ENCODE measurements at regions not wholly inside any gene's neighbourhood (a gene's known extent, or its start where the extent isn't known, plus 50 kb on each side); places are given as distances from the start of the nearest gene placed in this dataset.

GRCh38 chr4:116885579-116885978, 199.8 kb downstream of the TRAM1L1 start:
- Histone ChIP-seq H3K4me1 (no peaks in the 10 kb centered on the region), H3K9me3 (no peaks in the 10 kb centered on the region), H3K27ac (no peak overlapping the region), H3K27me3 (no peaks in the 10 kb centered on the region), H3K36me3 (no peaks in the 10 kb centered on the region), H3K4me3 (no peak overlapping the region)
- no peak for TF ChIP-seq POLR2A (IDR thresholded peaks at IDR 0.05)
- no peak for TF ChIP-seq CTCF (IDR thresholded peaks at IDR 0.05)
- DNase-seq = no peak
- ATAC-seq = no peak
- intact Hi-C loops (cut with DNase I) = no loop called here

DNA sequence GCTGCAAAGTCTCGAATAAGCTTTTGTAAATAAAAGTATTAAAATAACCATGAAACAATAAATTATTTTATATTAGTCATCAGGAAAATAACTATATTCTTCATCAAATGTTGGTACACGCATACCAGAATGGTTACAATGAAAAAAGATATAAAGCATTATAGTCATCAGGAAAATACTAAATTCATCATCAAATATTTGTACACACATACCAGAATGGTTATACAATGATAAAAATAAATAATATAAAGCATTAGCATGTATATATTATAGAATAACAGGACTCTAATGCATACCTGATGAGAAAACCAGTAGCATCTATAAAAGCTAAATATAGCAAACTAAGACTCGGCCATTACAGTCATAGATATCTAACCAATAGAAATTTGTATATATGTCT, 202.9 kb downstream of the TRAM1L1 start:
- no peak overlapping the region for H3K4me3 ChIP-seq
- no peaks in the 10 kb centered on the region for H3K4me1 ChIP-seq
- DNase-seq = no peak
- no peak for ATAC-seq
- no peak for TF ChIP-seq CTCF (IDR thresholded peaks at IDR 0.05)
- TF ChIP-seq POLR2A (IDR thresholded peaks at IDR 0.05) = no peak
- intact Hi-C loops (cut with DNase I) = no loop called here
- H3K27me3 ChIP-seq = no peaks in the 10 kb centered on the region
- H3K36me3 ChIP-seq = no peaks in the 10 kb centered on the region
- no peak overlapping the region for H3K27ac ChIP-seq
- no peaks in the 10 kb centered on the region for H3K9me3 ChIP-seq
- 82 to 87% (median 85%) methylated on average over 3 of the region's 3 CpGs for WGBS, 4 donors

- Histone ChIP-seq H3K36me3 (no peaks in the 10 kb centered on the region), H3K9me3 (no peaks in the 10 kb centered on the region), H3K4me1 (no peaks in the 10 kb centered on the region), H3K4me3 (no peak overlapping the region), H3K27me3 (no peaks in the 10 kb centered on the region), H3K27ac (no peak overlapping the region)
- TF ChIP-seq POLR2A (IDR thresholded peaks at IDR 0.05) = no peak
- no peak for TF ChIP-seq CTCF (IDR thresholded peaks at IDR 0.05)
- WGBS, 4 donors = 28 to 49% (median 36%) methylated on average over 1 of the region's 1 CpG
- intact Hi-C loops (cut with DNase I) = no loop called here
- DNase-seq (no peak), ATAC-seq (no peak)
Measured at GRCh38 chr4:116881077-116881476, 204.3 kb downstream of the TRAM1L1 start.

- no peaks in the 10 kb centered on the region for H3K4me1 ChIP-seq
- no peak for TF ChIP-seq POLR2A (IDR thresholded peaks at IDR 0.05)
- H3K27ac ChIP-seq = no peak overlapping the region
- no peaks in the 10 kb centered on the region for H3K9me3 ChIP-seq
- intact Hi-C loops (cut with DNase I) = no loop called here
- H3K36me3 ChIP-seq = no peaks in the 10 kb centered on the region
- ATAC-seq (no peak), DNase-seq (no peak)
- no peaks in the 10 kb centered on the region for H3K27me3 ChIP-seq
- 49 to 74% (median 58%) methylated on average over 1 of the region's 1 CpG for WGBS, 4 donors
- no peak overlapping the region for H3K4me3 ChIP-seq
Measured at GRCh38 chr4:116880625-116881024, 204.8 kb downstream of the TRAM1L1 start.

- Histone ChIP-seq H3K27me3 (no peaks in the 10 kb centered on the region), H3K27ac (no peak overlapping the region), H3K36me3 (no peaks in the 10 kb centered on the region), H3K4me3 (no peak overlapping the region), H3K4me1 (no peaks in the 10 kb centered on the region), H3K9me3 (no peaks in the 10 kb centered on the region)
- no peak for DNase-seq
- TF ChIP-seq POLR2A (IDR thresholded peaks at IDR 0.05) (no peak), CTCF (IDR thresholded peaks at IDR 0.05) (no peak)
- intact Hi-C loops (cut with DNase I) = no loop called here
- no peak for ATAC-seq
Measured at GRCh38 chr4:116878280-116878679, 207.1 kb downstream of the TRAM1L1 start.

All from heart left ventricle (tissue), 16 donors.